GM12891 (cell line): ENCODE measurements at regions not wholly inside any gene's neighbourhood (a gene's known extent, or its start where the extent isn't known, plus 50 kb on each side); places are given as distances from the start of the nearest gene placed in this dataset.

Source experiments
- DNase-seq: peaks from one replicate; pipeline ENCODE4 v3.0.0; 2011; ENCODE audit warnings: low spot score; ENCODE audit not compliant: insufficient read length
- FAIRE-seq: peaks from 2 replicates; lab custom pipeline; 2011; peaks lifted over from hg19 to GRCh38; lab: Jason Lieb, UNC
- PAX5 ChIP-seq: IDR thresholded peaks from 2 replicates; pipeline ENCODE4 v1.6.1; 2011; ENCODE audit warnings: low read length, moderate library complexity, mild to moderate bottlenecking; ENCODE audit not compliant: insufficient read depth, severe bottlenecking
- POLR2A ChIP-seq: IDR thresholded peaks from 2 replicates; pipeline ENCODE4 v1.6.1; 2011; ENCODE audit warnings: low read depth, low read length, control low read depth
- POLR2AphosphoS5 ChIP-seq: IDR thresholded peaks from 2 replicates; pipeline ENCODE4 v1.6.1; 2011; ENCODE audit warnings: low read depth, low read length, control low read depth
- POU2F2 ChIP-seq: IDR thresholded peaks from 2 replicates; pipeline ENCODE4 v1.6.1; 2011; ENCODE audit warnings: low read depth, mild to moderate bottlenecking, control low read depth, low read length, moderate library complexity
- SPI1 ChIP-seq: IDR thresholded peaks from 2 replicates; pipeline ENCODE4 v1.6.1; 2011; ENCODE audit warnings: low read depth, low read length, control low read depth
- TAF1 ChIP-seq: IDR thresholded peaks from 2 replicates; pipeline ENCODE4 v1.6.1; 2011; ENCODE audit warnings: low read depth, low read length, control low read depth

DNA sequence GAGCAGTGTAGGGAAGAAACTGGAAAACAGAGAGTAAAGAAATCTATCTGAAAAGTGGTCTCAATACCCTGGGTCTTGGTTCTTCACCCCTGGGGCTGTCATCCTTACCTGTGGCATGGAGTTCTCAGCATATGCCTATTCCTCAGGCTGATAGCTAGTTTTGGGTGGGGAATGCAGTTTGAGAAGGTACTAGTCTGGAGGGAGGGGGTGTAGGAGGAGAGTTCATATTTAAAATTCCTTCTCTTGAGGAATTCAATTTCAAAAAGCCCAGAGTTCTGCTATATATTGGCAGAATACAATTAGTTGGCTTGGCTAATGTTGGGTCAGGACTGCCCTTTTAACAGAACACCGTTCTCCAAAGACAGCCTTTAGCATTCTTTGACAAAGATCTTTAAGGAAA, 82.9 kb upstream of the NPHP3 start:
- no peak for TF ChIP-seq SPI1
- FAIRE-seq (no peak), DNase-seq (no peak)

DNA sequence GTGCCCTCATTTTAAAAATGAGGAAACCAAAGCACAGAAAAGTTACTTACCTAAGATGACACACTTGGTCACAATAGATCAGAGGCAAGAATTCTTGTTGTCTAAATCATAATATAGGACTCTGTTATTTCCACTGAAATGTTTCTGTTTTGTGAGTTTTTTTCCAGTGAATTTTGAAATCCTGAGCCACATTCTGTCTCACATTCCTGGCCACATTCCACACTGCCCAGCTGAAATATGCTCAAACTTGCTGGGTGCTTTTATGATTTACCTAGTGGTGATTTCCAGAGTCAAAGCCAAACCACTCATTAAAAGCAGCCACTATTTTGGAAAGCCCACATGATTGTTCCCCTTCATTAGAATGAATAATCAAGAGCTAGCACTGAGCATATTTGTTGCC, 82.3 kb upstream of the NPHP3 start:
- no peak for TF ChIP-seq POLR2AphosphoS5
- TF ChIP-seq POU2F2, result no peak
- no peak for TF ChIP-seq SPI1
- TF ChIP-seq PAX5, result no peak
- TF ChIP-seq TAF1, result no peak
- TF ChIP-seq POLR2A, result no peak
- DNase-seq, result no peak
- no peak for FAIRE-seq

DNA sequence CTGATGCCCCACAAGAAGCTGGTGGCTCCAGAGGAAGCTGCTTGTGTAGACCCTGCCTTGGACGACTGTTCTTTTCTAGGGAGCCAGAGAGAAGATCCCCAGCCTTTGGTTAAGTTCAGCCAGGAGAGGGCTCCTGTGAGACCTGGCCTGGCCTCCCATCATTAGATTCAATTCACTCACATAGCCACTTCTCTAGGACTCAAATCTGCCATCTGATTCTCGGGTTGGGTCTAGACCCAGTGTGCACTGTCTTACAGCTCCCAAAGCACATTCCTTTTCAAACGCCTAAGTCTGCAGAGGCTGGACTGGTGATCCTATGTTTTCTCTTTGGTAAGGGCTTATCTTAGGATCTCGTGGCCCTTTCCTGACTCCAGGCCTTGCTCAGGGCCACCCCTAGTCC, 81.7 kb upstream of the NPHP3 start:
- DNase-seq, result no peak
- TF ChIP-seq POU2F2 (no peak), PAX5 (no peak), TAF1 (no peak), POLR2AphosphoS5 (no peak), POLR2A (no peak), SPI1 (no peak)
- no peak for FAIRE-seq

DNA sequence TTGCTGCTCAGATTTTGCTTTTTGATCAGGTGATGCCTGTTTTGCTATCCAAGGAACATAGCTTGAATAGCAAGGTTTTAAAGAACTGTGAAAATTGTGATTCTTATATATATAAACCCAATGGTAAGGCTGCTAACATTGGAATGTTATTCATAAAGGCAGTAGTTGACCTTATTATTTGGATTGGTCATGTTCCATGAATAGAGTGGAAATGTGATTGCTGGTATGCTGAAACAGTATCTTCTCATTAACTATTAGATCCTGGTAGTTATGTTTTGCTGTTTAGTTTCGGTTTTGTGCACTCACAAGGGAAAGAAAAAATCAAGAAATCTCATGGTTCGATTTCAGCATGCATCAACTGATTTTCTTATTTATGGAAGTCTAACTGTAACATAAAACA, 78.7 kb upstream of the NPHP3 start:
- TF ChIP-seq POLR2AphosphoS5, result no peak
- no peak for TF ChIP-seq SPI1
- no peak for TF ChIP-seq TAF1
- TF ChIP-seq POU2F2, result no peak
- TF ChIP-seq PAX5, result no peak
- TF ChIP-seq POLR2A, result no peak
- DNase-seq, result no peak
- no peak for FAIRE-seq

DNA sequence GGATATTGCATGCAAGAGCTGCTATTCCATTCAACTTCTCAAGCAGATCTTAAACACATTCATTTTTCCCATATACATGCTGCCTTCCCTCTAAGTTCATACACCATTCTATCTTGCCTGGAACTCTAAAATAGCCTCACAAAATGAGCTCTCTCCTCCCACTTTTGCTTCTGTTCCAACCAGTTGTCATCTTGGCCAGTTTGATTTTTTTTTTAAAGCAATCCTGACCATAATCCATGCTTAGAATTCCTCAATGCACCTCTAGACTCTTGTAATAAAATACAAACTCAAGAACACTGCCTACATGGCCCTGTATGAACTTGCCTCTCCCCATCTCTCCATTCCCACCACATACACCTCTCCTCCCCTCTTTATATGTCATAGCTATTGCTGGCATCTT, 68.6 kb upstream of the NPHP3 start:
- no peak for TF ChIP-seq POU2F2
- DNase-seq (no peak), FAIRE-seq (no peak)

DNA sequence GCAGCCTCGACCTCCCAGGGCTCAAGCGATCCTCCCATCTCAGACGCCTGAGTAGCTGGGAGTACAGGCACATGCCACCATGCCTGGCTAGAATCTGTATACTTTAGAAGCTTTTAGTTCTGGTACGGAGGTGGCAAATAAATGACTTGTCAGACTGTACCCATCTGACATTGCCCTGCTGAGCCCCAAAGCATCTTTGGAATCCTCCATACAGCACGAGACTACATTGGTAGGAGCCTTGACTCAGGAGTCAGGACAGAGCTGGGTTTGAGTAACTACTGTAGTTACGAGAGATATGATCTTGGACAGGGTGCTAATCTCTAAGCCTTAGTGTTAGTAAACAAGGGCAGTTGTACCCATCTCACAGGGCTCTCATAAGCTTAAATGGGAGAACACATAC, 67.8 kb upstream of the NPHP3 start:
- TF ChIP-seq TAF1, result no peak
- TF ChIP-seq POLR2A, result no peak
- no peak for TF ChIP-seq POLR2AphosphoS5
- TF ChIP-seq POU2F2, result no peak
- no peak for TF ChIP-seq SPI1
- no peak for TF ChIP-seq PAX5

DNA sequence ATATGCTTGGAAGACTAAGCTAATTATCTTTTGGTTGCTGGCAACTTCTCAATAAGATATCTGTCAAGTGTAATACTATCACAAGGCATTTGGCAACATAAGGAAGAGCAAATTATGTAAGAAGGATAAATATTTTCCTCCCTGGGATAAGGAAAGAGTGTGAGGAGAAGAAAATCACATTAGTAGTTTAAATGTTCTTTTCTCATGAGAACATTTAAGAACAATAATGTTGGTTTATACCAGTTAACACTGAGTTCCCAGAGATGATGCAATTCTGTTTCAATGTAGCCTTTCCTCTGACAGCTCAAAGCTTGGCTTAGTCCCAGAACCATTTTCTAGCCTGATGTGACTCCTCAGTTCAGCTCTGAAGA, 66.1 kb upstream of the NPHP3 start:
- no peak for FAIRE-seq
- DNase-seq, result no peak
- no peak for TF ChIP-seq TAF1
- no peak for TF ChIP-seq SPI1
- TF ChIP-seq POLR2AphosphoS5, result no peak
- TF ChIP-seq PAX5, result no peak
- TF ChIP-seq POLR2A, result no peak
- no peak for TF ChIP-seq POU2F2

More for the DNA sequence above, 67.8 kb upstream of the NPHP3 start:
- no peak for FAIRE-seq
- no peak for DNase-seq

DNA sequence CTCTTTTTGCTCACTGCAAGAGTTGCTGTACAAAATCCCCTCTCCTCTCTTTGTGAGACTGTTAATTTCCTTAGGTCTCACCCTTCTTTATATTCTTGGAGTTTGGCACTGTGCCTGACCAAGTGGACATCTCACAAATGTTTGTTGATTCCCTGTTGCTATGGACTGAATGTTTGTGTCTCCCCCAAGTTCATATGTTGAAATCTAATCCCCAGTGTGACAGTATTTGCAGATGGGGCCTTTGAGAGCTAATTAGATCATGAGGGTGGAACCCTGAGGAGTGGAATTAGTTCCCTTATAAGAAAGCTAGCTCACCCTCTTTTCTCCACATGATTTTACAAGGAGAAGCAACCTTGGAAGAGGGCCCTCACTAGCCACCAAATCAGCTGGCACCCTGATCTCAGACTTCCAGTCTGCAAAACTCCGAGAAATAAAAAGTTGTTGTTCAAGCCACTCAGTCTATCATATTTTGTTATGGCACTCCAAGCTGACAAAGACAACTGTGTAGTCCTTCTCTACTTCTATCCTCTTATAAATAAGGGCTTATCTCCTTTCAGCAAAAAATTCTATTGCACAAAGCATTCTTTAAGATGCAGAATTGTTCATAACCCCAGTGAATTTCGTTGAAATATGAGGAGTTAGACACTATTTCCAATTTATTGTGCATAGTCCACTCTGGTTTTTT, 65.5 kb upstream of the NPHP3 start:
- TF ChIP-seq POLR2A, result no peak
- no peak for TF ChIP-seq POLR2AphosphoS5
- TF ChIP-seq TAF1, result no peak
- no peak for TF ChIP-seq POU2F2
- TF ChIP-seq PAX5, result no peak
- TF ChIP-seq SPI1, result no peak
- DNase-seq, result no peak
- FAIRE-seq, result no peak

DNA sequence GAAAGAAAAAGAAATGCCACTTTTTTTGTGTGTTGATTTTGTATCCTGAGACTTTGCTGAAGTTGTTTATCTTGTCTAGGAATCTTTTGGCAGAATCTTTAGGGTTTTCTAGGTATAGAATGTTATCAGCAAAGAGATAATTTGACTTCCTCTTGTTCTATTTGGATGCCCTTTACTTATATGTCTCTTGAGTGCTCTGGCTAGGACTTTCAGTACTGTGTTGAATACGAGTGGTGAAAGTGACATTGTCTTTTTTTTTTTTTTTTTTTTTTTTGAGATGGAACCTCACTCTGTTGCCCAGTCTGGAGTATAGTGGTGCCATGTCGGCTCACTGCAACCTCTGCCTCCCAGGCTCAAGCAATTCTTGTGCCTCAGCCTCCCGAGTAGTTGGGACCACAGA, 64.7 kb upstream of the NPHP3 start:
- FAIRE-seq, result no peak
- no peak for DNase-seq
- TF ChIP-seq POU2F2 (no peak), SPI1 (no peak), POLR2A (no peak), TAF1 (no peak), PAX5 (no peak), POLR2AphosphoS5 (no peak)

DNA sequence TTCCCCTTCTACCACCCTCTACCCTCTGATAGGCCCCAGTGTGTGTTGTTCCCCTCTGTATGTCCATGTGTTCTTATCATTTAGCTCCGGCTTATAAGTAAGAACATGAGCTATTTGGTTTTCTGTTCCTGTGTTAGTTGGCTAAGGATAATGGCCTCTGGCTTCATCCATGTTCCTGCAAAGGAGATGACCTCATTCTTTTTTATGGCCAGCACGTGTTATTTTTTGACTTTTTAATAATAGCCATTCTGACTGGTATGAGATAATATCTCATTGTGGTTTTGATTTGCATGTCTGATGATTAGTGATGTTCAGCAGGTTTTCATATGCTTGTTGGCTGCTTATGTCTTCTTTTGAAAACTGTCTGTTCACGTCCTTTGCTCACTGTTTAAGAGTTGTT, 63.1 kb upstream of the NPHP3 start:
- DNase-seq (no peak), FAIRE-seq (no peak)
- no peak for TF ChIP-seq PAX5
